PC-3 (cell line): ENCODE measurements at regions not wholly inside any gene's neighbourhood (a gene's known extent, or its start where the extent isn't known, plus 50 kb on each side); places are given as distances from the start of the nearest gene placed in this dataset.

ENCODE experiments used
- ATAC-seq: fragments of 200-7000 bp; cut with Tn5 transposase; 2 replicates; pipeline ENCODE4 v1.9.1; 2020; ENCODE audit warnings: mild to moderate bottlenecking, moderate library complexity
- BruUV-seq: library from RNA; stranded (reverse); fragments of 400-500 nt; replicated peaks from 2 replicates; lab custom pipeline; 2021; lab: Mats Ljungman, UMichigan
- CTCF ChIA-PET: fragments of 300-600 bp; sonication (Branson Sonifier 250); formaldehyde crosslinking; loops from one replicate; lab custom pipeline; 2022; ENCODE audit warnings: antibody characterized with exemption; lab: Charles Lee
- POLR2A ChIA-PET: fragments of 300-600 bp; sonication (Branson Sonifier 250); formaldehyde crosslinking; loops from one replicate; lab custom pipeline; 2022; ENCODE audit warnings: antibody characterized with exemption; ENCODE audit not compliant: unreplicated experiment; lab: Charles Lee
- DNase-seq: peaks from one replicate; pipeline ENCODE4 v3.0.0-alpha.2; 2015
- H2AFZ ChIP-seq: fragments of 300-600 bp; sonication (generic); 2 replicates; pipeline ENCODE4 v1.6.0; 2016; ENCODE audit warnings: antibody characterized with exemption, low read length
- H3F3A ChIP-seq: fragments of 300-600 bp; sonication (generic); one replicate; pipeline ENCODE4 v1.6.0; 2017; ENCODE audit warnings: antibody characterized with exemption, low read length, control low read depth, mild to moderate bottlenecking; ENCODE audit not compliant: unreplicated experiment
- H3K27ac ChIP-seq: fragments of 300-600 bp; sonication (generic); 2 replicates; pipeline ENCODE4 v1.5.1; 2016; ENCODE audit warnings: mild to moderate bottlenecking, low read length
- H3K27me3 ChIP-seq: fragments of 300-600 bp; sonication (generic); 2 replicates; pipeline ENCODE4 v1.6.1; 2016; ENCODE audit warnings: low read length, mixed read lengths
- H3K36me3 ChIP-seq: fragments of 300-600 bp; sonication (generic); 2 replicates; pipeline ENCODE4 v1.6.1; 2016; ENCODE audit warnings: low read depth, mixed run types, low read length, mixed read lengths
- H3K4me1 ChIP-seq: fragments of 300-600 bp; sonication (generic); 2 replicates; pipeline ENCODE4 v1.5.1; 2016; ENCODE audit warnings: low read length; ENCODE audit not compliant: insufficient read depth
- H3K4me2 ChIP-seq: fragments of 300-600 bp; sonication (generic); 2 replicates; pipeline ENCODE4 v1.6.0; 2016; ENCODE audit warnings: low read length
- H3K4me3 ChIP-seq: fragments of 300-600 bp; sonication (generic); 2 replicates; pipeline ENCODE4 v1.5.1; 2016; ENCODE audit warnings: mild to moderate bottlenecking, low read length, mixed read lengths
- H3K79me2 ChIP-seq: fragments of 300-600 bp; sonication (generic); 2 replicates; pipeline ENCODE4 v1.6.1; 2017; ENCODE audit warnings: low read length, mixed read lengths
- H3K9ac ChIP-seq: fragments of 300-600 bp; sonication (generic); 2 replicates; pipeline ENCODE4 v1.6.0; 2016; ENCODE audit warnings: mild to moderate bottlenecking, low read length
- H3K9me2 ChIP-seq: fragments of 300-600 bp; sonication (generic); replicated peaks from 2 replicates; pipeline ENCODE4 v1.6.1; 2016; ENCODE audit warnings: mixed run types, low read length, mixed read lengths
- H3K9me3 ChIP-seq: fragments of 300-600 bp; sonication (generic); 2 replicates; pipeline ENCODE4 v1.6.1; 2016; ENCODE audit warnings: low read length, mixed read lengths
- H4K20me1 ChIP-seq: fragments of 300-600 bp; sonication (generic); 2 replicates; pipeline ENCODE4 v1.6.1; 2016; ENCODE audit warnings: low read length, mixed read lengths
- CTCF ChIP-seq: fragments of 300-600 bp; sonication (generic); conservative IDR thresholded peaks from 2 replicates; pipeline ENCODE4 v1.5.1; 2017; ENCODE audit warnings: antibody characterized with exemption, low read depth, mild to moderate bottlenecking, low read length
- EZH2 ChIP-seq: fragments of 300-600 bp; sonication (generic); IDR thresholded peaks from one replicate; pipeline ENCODE4 v1.6.1; 2017; ENCODE audit warnings: antibody characterized with exemption, mild to moderate bottlenecking, low read length; ENCODE audit not compliant: unreplicated experiment
- EZH2phosphoT487 ChIP-seq: fragments of 300-600 bp; sonication (generic); IDR thresholded peaks from 2 replicates; pipeline ENCODE4 v1.6.1; 2018; ENCODE audit warnings: mild to moderate bottlenecking, antibody characterized with exemption, low read length, borderline replicate concordance
- intact Hi-C: fragments of 100-400 bp; cut with micrococcal nuclease; formaldehyde crosslinking; loops from 2 replicates; pipeline ENCODE4 v1.9.0; 2023

GRCh38 chr7:119703895-119704294 is 569.1 kb upstream of the KCND2 start:
- Histone ChIP-seq H3F3A (no peaks in the 10 kb centered on the region), H3K9ac (no peak overlapping the region), H2AFZ (no peak overlapping the region), H3K27ac (no peak overlapping the region), H3K4me2 (no peak overlapping the region), H3K27me3 (no peaks in the 10 kb centered on the region), H3K4me3 (no peak overlapping the region), H3K4me1 (no peaks in the 10 kb centered on the region), H3K9me2 (no peaks in the 10 kb centered on the region), H3K36me3 (no peaks in the 10 kb centered on the region), H3K79me2 (no peaks in the 10 kb centered on the region), H4K20me1 (no peaks in the 10 kb centered on the region), H3K9me3 (peaks cover 4% of the 10 kb centered on the region; the same call in 1 of the 2 replicates)
- DNase-seq (no peak), ATAC-seq (no peak)
- no TSS peak for BruUV-seq
- intact Hi-C loops = no loop called here
- ChIA-PET POLR2A (no interaction called here), CTCF (no interaction called here)
- TF ChIP-seq EZH2phosphoT487 (no peak), CTCF (no peak)

- Histone ChIP-seq H3F3A (no peaks in the 10 kb centered on the region), H3K27me3 (no peaks in the 10 kb centered on the region), H3K9me2 (no peaks in the 10 kb centered on the region), H3K4me3 (no peak overlapping the region), H3K4me1 (no peaks in the 10 kb centered on the region), H3K36me3 (no peaks in the 10 kb centered on the region), H3K4me2 (no peak overlapping the region), H3K9me3 (peaks cover 4% of the 10 kb centered on the region; the same call in 1 of the 2 replicates), H4K20me1 (no peaks in the 10 kb centered on the region), H2AFZ (no peak overlapping the region), H3K9ac (no peak overlapping the region), H3K27ac (no peak overlapping the region), H3K79me2 (no peaks in the 10 kb centered on the region)
- ChIA-PET POLR2A (no interaction called here), CTCF (no interaction called here)
- DNase-seq (no peak), ATAC-seq (no peak)
- intact Hi-C loops = no loop called here
- TF ChIP-seq EZH2phosphoT487 = no peak
- TF ChIP-seq EZH2 = no peak
- no peak for TF ChIP-seq CTCF
- no TSS peak for BruUV-seq
These were observed 566.4 kb upstream of the KCND2 start for GRCh38 chr7:119706608-119707007.

GRCh38 chr7:119708891-119709290 is 564.1 kb upstream of the KCND2 start:
- Histone ChIP-seq H3K9me2 (no peaks in the 10 kb centered on the region), H3K4me2 (no peak overlapping the region), H3K9me3 (peaks cover 1% of the 10 kb centered on the region; the same call in 1 of the 2 replicates), H3K9ac (no peak overlapping the region), H3K27me3 (no peaks in the 10 kb centered on the region), H3K4me1 (no peaks in the 10 kb centered on the region), H3K36me3 (no peaks in the 10 kb centered on the region), H4K20me1 (no peaks in the 10 kb centered on the region), H3F3A (no peaks in the 10 kb centered on the region), H2AFZ (no peak overlapping the region), H3K4me3 (no peak overlapping the region), H3K27ac (no peak overlapping the region), H3K79me2 (no peaks in the 10 kb centered on the region)
- TF ChIP-seq EZH2phosphoT487 = no peak
- no peak for TF ChIP-seq EZH2
- TF ChIP-seq CTCF = no peak
- no TSS peak for BruUV-seq
- ChIA-PET POLR2A (no interaction called here), CTCF (no interaction called here)
- intact Hi-C loops = no loop called here
- ATAC-seq (no peak), DNase-seq (no peak)
